ENCODE measurements at regions not wholly inside any gene's neighbourhood (a gene's known extent, or its start where the extent isn't known, plus 50 kb on each side); places are given as distances from the start of the nearest gene placed in this dataset.

GRCh38 chr11:32005786-32006416 lies 85.0 kb upstream of the RCN1 start:
- H3K9ac ChIP-seq (ENCODE audit: low read length), result no peak overlapping the region
- H4K20me1 ChIP-seq (ENCODE audit: insufficient read depth, low read length), result no peaks in the 10 kb centered on the region
- no peak overlapping the region for H2AFZ ChIP-seq (ENCODE audit: low read length)
- H3K79me2 ChIP-seq (ENCODE audit: low read length), result no peaks in the 10 kb centered on the region
- H3K4me3 ChIP-seq (ENCODE audit: low read length), result no peak overlapping the region
- H3K27ac ChIP-seq (ENCODE audit: low read length), result no peak overlapping the region
- H3K9me2 ChIP-seq (replicated peaks; ENCODE audit: insufficient read depth, low read length), result no peaks in the 10 kb centered on the region
- H3K36me3 ChIP-seq (replicated peaks; ENCODE audit: insufficient read depth, low read length), result no peaks in the 10 kb centered on the region
- no peak for DNase-seq
- H3K4me1 ChIP-seq (ENCODE audit: low read length), result no peaks in the 10 kb centered on the region
- TF ChIP-seq EZH2phosphoT487 (IDR thresholded peaks at IDR 0.05; ENCODE audit: low read length), result no peak
- TF ChIP-seq EZH2 (optimal IDR thresholded peaks at IDR 0.05; ENCODE audit: low read depth, low read length), result no peak
- no peak for TF ChIP-seq CTCF (IDR thresholded peaks at IDR 0.05; ENCODE audit: low read length)
- H3K4me2 ChIP-seq (ENCODE audit: low read depth, low read length), result no peak overlapping the region
- no peaks in the 10 kb centered on the region for H3K27me3 ChIP-seq (replicated peaks; ENCODE audit: insufficient read depth, low read length)
- H3K9me3 ChIP-seq (replicated peaks; ENCODE audit: insufficient read depth, low read length), result no peaks in the 10 kb centered on the region
- H3F3A ChIP-seq (ENCODE audit: insufficient read depth, low read length), result no peaks in the 10 kb centered on the region

- H3K9me2 ChIP-seq (replicated peaks; ENCODE audit: insufficient read depth, low read length), result no peaks in the 10 kb centered on the region
Observed at GRCh38 chr11:32003335-32003734, 87.5 kb upstream of the RCN1 start.

GRCh38 chr11:32002311-32002710 lies 88.6 kb upstream of the RCN1 start:
- H3K9ac ChIP-seq (ENCODE audit: low read length), result no peak overlapping the region
- H3K79me2 ChIP-seq (ENCODE audit: low read length), result no peaks in the 10 kb centered on the region
- H3K4me1 ChIP-seq (ENCODE audit: low read length), result no peaks in the 10 kb centered on the region
- no peak overlapping the region for H3K4me2 ChIP-seq (ENCODE audit: low read depth, low read length)
- H3K4me3 ChIP-seq (ENCODE audit: low read length), result no peak overlapping the region
- no peak for DNase-seq
- no peak overlapping the region for H3K27ac ChIP-seq (ENCODE audit: low read length)
- H2AFZ ChIP-seq (ENCODE audit: low read length), result no peak overlapping the region
- TF ChIP-seq EZH2phosphoT487 (IDR thresholded peaks at IDR 0.05; ENCODE audit: low read length), result no peak
- no peak for TF ChIP-seq CTCF (IDR thresholded peaks at IDR 0.05; ENCODE audit: low read length)
- TF ChIP-seq EZH2 (optimal IDR thresholded peaks at IDR 0.05; ENCODE audit: low read depth, low read length), result no peak
- H3K36me3 ChIP-seq (replicated peaks; ENCODE audit: insufficient read depth, low read length), result no peaks in the 10 kb centered on the region
- no peaks in the 10 kb centered on the region for H3F3A ChIP-seq (ENCODE audit: insufficient read depth, low read length)
- no peaks in the 10 kb centered on the region for H3K27me3 ChIP-seq (replicated peaks; ENCODE audit: insufficient read depth, low read length)
- H3K9me3 ChIP-seq (replicated peaks; ENCODE audit: insufficient read depth, low read length), result no peaks in the 10 kb centered on the region
- no peaks in the 10 kb centered on the region for H4K20me1 ChIP-seq (ENCODE audit: insufficient read depth, low read length)
- no peaks in the 10 kb centered on the region for H3K9me2 ChIP-seq (replicated peaks; ENCODE audit: insufficient read depth, low read length)

More at GRCh38 chr11:32003335-32003734, 87.5 kb upstream of the RCN1 start:
- Histone ChIP-seq H3K36me3 (replicated peaks; ENCODE audit: insufficient read depth, low read length) (no peaks in the 10 kb centered on the region), H3K9ac (ENCODE audit: low read length) (no peak overlapping the region), H3K27me3 (replicated peaks; ENCODE audit: insufficient read depth, low read length) (no peaks in the 10 kb centered on the region), H3K9me3 (replicated peaks; ENCODE audit: insufficient read depth, low read length) (no peaks in the 10 kb centered on the region), H3K79me2 (ENCODE audit: low read length) (no peaks in the 10 kb centered on the region), H3K4me2 (ENCODE audit: low read depth, low read length) (no peak overlapping the region), H3K4me3 (ENCODE audit: low read length) (no peak overlapping the region), H3K4me1 (ENCODE audit: low read length) (no peaks in the 10 kb centered on the region), H4K20me1 (ENCODE audit: insufficient read depth, low read length) (no peaks in the 10 kb centered on the region), H3F3A (ENCODE audit: insufficient read depth, low read length) (no peaks in the 10 kb centered on the region), H2AFZ (ENCODE audit: low read length) (no peak overlapping the region), H3K27ac (ENCODE audit: low read length) (no peak overlapping the region)
- no peak for DNase-seq
- TF ChIP-seq CTCF (IDR thresholded peaks at IDR 0.05; ENCODE audit: low read length), result no peak

All from MM.1S (cell line).